Iris pigment epithelial cell (primary cell): ENCODE measurements at regions not wholly inside any gene's neighbourhood (a gene's known extent, or its start where the extent isn't known, plus 50 kb on each side); places are given as distances from the start of the nearest gene placed in this dataset.
"Not testable (repeated sequence)": the region's sequence is repeated elsewhere in the genome, so short reads cannot be mapped to it uniquely, and the experiment has no call there.

Experiments used
- DNase-seq: peaks from one replicate; pipeline ENCODE4 v3.0.0-alpha.2; 2011; ENCODE audit warnings: low read depth

DNA sequence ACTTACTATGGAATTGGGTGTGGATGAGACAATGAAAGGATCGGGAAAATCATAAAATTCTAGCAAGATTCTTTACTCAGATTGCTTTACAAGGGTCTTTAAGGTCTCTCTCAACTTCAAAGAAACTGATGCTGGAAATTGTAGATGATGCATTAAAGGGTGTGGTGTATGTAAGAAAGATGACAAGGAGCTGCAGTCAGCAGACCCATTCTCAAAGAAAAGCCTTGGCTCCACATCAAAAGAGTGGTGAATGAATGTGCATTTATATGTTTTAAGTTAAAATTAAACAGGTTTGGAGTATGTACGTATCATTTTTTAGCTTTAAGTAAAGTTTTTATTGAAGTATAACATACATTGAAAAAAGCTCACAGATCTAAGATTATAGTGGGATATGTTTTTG is 194.5 kb downstream of the C12orf75 start:
- no peak for DNase-seq

DNA sequence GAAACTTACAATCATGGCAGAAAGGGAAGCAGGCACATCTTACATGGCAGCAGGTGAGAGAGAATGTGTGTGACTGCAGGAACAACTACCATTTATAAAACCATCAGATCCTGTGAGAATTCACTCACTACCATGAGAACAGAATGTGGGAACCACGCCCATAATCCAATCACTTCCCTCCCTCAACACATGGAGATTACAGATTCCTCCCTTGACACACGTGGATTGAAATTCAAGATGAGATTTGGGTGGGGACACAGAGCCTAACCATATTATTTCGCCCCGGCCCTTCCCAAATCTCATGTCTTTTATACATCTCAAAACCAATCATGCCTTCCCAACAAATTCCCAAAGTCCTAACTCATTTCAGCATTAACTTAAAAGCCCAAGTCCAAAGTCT is 203.6 kb downstream of the C12orf75 start:
- no peak for DNase-seq

DNA sequence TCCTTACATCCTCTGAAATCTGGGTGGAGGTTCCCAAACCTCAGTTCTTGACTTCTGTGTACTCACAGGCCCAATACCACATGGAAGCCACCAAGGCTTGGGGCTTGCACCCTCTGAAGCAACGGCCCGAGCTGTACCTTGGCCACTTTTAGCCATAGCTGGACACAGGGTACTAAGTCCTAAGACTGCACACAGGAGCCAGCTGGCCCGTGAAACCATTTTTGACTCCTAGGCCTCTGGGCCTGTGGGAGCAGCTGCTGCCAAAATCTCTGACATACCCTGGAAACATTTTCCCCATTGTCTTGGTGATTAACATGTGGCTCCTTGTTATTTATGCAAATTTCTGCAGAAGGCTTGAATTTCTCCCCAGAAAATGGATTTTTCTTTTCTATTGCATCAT is 204.5 kb downstream of the C12orf75 start:
- DNase-seq = not testable (repeated sequence)

- no peak for DNase-seq
Measured at GRCh38 chr12:105538880-105539279, 208.4 kb downstream of the C12orf75 start.

DNA sequence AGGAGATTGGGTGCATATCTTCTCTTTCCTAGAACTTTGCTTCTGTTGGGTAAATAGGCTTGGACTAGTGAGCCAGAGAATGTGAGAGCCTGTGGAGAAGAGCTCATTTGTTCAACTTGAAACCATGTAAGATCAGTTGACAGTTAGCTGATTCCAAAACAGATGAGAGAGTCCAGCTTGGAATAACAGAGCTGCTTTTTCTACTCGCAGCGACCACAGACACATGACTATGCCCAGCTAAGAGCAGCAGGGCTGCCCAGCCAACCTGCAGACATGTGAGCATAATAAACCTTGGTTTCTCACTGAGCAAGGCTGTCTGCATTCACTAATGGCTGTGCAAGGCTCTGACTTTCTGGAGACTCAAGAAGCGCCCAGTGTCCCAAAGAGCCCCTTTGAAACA is 209.2 kb downstream of the C12orf75 start:
- DNase-seq = no peak

DNA sequence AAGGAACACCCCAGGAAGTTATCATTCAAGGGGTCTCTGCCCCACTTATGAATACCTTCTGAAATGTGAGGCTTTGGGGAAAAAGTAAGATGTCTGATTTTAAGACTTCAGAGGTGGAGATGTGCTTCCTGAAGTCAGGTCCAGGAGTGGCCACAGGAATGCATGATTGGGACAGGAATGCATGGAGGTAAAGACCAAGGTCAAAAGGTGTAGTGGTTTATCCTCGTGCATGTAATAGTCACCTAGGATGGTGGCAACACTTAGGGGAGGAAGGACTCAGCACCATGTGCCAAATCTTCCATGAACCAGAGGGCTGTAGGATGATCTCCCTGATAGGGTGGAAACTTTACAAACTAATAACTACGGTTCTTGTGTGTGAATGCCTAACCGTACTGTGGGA is 217.3 kb downstream of the C12orf75 start:
- no peak for DNase-seq

DNA sequence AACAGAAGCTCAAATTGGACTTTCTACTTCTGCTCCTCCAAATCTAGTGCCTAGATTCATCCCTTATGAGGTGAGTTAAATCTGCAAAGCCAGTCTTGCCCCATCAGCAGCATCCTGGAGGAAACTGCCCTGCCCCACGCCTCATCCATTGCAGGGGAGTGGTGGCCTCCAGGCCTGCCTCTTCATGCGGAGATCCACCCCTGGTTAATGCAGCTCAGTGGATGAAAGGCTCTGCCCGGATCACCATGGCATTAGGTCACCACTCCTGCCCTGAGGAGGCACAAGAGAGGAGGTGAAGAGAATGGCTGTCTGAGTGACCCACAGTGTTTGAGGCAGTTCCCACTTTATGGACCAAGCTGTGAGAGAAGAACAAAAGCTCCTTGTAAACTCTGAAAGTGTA is 218.1 kb downstream of the C12orf75 start:
- no peak for DNase-seq

DNA sequence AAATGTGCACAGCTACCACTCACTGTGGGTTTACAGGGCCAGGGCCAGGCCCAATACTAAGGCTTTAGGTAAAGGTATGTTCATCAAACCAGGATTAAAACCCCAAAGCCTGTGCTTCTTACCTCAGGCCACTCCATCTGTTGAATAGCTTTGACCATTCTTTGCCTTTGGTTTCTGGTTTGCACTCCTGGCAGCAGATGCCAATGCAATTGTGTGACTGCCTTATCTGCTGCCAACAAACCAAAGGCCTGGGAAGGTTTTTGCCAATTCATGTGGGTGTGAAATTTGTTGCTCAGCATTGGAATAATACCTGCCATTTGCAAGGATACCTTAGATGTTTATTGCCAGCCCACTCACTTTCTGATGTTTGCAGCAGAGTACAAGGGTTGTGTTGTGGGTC is 221.6 kb downstream of the C12orf75 start:
- DNase-seq = no peak

- DNase-seq = no peak
Measured at GRCh38 chr12:105554223-105554678, 223.8 kb downstream of the C12orf75 start.

DNA sequence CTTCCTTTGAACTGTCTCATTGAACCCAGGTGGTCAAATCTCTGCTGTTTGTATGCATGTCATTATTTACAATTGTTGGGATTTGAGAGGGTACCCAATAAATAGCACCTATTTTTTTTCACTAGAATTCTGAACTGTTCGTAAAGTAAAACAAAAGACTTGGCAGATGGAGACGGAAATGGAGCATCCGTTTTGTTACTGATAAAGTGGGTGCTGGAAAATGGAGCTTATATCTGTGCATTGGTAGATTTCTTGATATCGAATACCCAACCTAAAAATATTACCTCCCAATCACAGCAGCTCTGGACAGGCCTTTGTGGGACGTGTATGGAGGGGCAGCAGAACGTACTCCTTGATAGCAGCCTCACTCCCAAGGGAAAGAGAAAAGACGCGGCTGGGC is 224.4 kb downstream of the C12orf75 start:
- no peak for DNase-seq

GRCh38 chr12:105555556-105556295 is 225.2 kb downstream of the C12orf75 start:
- peak; percentile 8 for DNase-seq

- no peak for DNase-seq
Measured at GRCh38 chr12:105559310-105559709, 228.8 kb downstream of the C12orf75 start.

DNA sequence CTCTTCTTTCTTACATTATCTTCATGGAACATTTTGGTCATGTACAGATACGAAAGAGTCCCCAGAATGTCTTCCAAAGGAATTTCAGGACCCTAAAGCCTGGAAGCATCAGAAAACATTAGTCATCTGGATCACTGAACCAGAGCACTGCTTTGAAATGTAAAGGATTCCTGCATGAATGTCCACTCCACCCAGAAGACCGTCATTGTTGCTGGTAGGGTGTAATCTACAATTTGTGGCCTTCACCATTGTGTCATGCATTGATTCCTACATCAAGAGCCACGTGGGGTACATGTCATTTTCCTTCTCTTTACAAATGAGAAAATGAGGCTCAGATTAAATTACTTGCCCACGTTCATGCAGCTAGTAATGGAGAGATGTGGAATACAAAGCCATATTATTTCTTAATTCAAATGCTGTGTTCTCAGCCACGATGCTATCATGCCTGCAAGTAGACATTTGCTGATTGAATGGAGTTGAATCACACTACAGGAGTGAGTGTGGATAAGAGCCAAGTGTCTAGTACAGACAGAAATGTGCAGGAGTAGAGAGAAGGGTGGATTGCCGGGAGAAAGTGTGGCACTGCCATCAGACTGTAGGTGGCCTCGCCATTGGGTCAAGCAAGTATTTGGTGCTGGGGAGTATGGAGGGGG is 231.2 kb downstream of the C12orf75 start:
- DNase-seq = peak; percentile 31

GRCh38 chr12:105562199-105562971 is 231.9 kb downstream of the C12orf75 start:
- DNase-seq = peak; percentile 50

DNA sequence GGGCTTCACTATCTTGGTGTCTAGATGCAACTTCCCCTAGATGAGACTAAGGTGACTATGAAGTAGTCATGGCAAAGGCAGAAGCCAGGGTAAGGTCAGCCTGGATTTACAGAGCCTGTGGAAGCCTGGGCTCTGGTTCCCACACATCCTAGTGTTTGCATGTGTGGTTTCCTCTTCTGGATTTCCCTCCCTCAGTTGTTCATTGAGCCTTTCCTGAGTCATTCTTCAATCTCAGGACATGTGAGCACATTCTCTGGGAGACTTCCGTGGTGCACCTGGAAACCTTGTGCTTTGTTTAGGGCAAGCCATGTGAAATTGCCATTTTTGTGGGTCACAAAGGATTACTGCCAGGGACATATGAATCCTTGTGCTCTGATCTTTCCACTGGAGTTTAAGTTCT is 236.6 kb downstream of the C12orf75 start:
- no peak for DNase-seq

DNA sequence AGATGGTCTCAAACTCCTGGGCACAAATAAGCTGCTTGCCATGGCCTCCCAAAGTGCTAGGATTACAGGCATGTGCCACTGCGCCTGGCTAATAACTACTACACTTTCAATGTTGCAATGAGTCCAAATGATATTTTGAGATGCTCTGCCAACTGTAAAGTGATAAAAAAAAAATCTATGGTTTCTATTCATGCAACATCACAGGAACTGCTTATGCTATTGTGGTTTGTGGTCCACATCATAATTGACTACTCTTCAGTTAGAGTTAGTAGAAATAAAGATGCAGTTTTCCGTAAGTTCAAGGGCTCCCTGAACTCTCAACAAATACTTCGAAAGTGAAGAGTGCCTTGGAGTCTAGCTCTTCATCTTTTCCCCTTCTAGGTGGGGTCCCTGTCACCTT is 239.4 kb downstream of the C12orf75 start:
- DNase-seq = no peak

- DNase-seq = no peak
Measured at GRCh38 chr12:105570944-105571343, 240.5 kb downstream of the C12orf75 start.

DNA sequence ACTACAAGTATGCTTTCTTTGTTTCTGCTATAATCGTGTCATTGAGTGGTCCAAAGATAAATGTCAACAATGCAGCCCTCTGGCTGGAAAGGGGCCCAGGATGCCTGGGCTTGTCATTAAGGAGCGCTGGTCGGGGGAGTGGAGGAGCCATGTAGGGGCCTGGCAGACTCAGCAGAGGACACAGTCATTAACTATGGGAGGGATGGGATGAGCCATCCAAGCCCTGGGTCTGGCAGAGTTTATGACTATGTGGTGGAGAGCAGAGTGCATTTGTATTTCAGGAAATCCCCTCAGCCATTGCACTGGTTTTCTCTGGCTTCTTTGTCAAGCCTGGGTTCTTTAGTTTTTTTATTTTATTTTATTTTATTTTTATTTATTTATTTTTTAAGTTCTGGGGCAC is 243.1 kb downstream of the C12orf75 start:
- no peak for DNase-seq

DNA sequence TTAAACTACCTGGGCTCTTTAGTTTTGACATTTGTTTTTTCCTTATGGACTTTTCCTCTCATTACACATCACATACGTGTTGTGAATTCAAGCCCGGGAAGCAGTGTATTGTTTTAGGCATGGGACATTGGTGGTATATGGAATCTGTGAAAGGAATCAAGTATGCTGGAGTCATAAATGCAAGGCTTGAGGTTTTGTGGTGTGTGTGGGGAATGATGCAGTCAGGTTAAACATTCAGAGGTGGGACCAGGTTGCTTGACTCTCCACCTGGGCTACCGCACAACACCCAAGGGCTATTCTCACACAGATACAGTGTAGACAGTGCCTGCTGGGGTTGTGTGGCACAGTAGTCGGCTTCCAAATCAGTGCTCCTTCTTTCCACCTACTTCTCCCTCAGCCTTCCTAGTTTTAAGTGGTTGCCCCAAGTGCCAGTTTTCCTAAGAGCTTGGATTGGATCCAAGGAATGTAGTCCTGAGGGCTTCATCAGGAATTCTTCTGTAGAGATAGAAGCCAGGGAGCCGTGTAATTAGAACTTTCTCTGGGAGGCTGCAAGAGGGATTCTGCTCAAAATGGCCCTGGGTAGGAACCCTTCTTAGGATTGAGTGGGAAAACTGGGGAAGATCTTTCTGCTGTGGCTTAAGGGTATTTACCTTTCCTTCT is 243.7 kb downstream of the C12orf75 start:
- DNase-seq = no peak

DNA sequence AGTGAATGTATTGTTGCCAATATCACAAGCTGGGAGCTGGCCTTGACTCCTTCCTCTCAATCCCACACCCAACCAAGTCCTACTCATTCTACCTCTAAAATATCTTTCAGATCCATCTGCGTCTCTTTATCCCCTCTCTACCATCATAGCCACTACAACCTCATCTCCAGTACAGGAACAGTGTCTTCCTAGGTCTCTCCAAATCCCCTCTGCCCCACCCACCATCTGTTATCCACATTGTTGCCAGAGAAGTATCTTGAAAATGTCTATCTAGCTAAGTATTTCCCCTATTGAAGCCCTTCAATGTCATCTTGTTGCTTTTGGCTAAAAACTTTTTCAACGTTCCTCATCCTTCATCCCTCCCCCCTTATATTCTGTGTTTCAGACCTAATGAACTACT is 244.7 kb downstream of the C12orf75 start:
- no peak for DNase-seq

- DNase-seq = no peak
Measured at GRCh38 chr12:105576261-105576660, 245.8 kb downstream of the C12orf75 start.

DNA sequence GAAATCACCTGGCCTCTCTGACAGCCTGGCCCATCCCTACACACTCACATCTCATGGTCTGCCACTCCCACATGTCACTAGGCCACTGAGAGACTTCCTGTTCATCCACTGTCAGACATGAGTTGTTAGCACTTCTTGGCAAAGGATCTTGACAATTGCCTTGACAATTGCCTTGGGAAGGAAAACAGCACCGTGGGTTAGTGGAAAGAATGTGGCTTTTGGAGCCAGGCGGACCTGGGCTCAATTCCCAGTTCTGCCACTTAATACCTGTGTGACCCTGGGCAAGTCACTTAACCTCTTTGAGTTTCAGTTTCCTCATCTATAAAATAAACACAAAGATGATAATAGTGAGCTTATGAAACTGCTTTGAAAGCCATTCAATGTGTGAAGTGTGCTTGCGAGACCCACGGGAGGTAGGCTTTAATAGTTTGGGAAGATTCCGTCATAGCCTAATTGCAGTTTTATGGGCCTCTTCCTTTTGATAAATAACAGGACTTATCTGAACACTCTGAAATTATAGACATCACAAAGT is 250.4 kb downstream of the C12orf75 start:
- no peak for DNase-seq
